NCI-H524 (cell line): ENCODE measurements at regions not wholly inside any gene's neighbourhood (a gene's known extent, or its start where the extent isn't known, plus 50 kb on each side); places are given as distances from the start of the nearest gene placed in this dataset.
A peak's percentile ranks its signal among the peaks of the same experiment; 100 is the strongest.
"Not testable (repeated sequence)": the region's sequence is repeated elsewhere in the genome, so short reads cannot be mapped to it uniquely, and the experiment has no call there.

Source experiments
- DNase-seq, 2 experiments: peaks; one replicate each; lab custom pipeline; 2025; lab: John Stamatoyannopoulos, UW

- no peak for DNase-seq
Measured at GRCh38 chr17:59494757-59495368, 70.5 kb upstream of the DHX40 start.

- no peak for DNase-seq
Measured at GRCh38 chr17:59496178-59496577, 69.2 kb upstream of the DHX40 start.

- DNase-seq = peak; percentile 82 to 93
Measured at GRCh38 chr17:59498530-59499307, 66.7 kb upstream of the DHX40 start.

- DNase-seq = not testable (repeated sequence)
Measured at GRCh38 chr17:59500086-59500655, 65.2 kb upstream of the DHX40 start.

GRCh38 chr17:59501690-59502089, 63.7 kb upstream of the DHX40 start:
- DNase-seq = no peak

GRCh38 chr17:59502800-59503199, 62.6 kb upstream of the DHX40 start:
- DNase-seq = no peak

GRCh38 chr17:59503500-59503899, 61.9 kb upstream of the DHX40 start:
- DNase-seq = no peak

- DNase-seq = no peak
Measured at GRCh38 chr17:59504821-59505220, 60.6 kb upstream of the DHX40 start.

GRCh38 chr17:59505610-59506276, 59.7 kb upstream of the DHX40 start:
- DNase-seq = no peak

- DNase-seq = no peak
Measured at GRCh38 chr17:59506894-59507726, 58.3 kb upstream of the DHX40 start.

GRCh38 chr17:59508999-59509625, 56.3 kb upstream of the DHX40 start:
- DNase-seq = no peak

GRCh38 chr17:59510611-59511010, 54.8 kb upstream of the DHX40 start:
- peak; percentile 67 to 83 for DNase-seq

- DNase-seq = no peak
Measured at GRCh38 chr17:59511726-59512125, 53.7 kb upstream of the DHX40 start.

- no peak for DNase-seq
Measured at GRCh38 chr17:59512844-59513385, 52.5 kb upstream of the DHX40 start.

- DNase-seq = peak; percentile 99 to 100
Measured at GRCh38 chr17:59513934-59514841, 51.2 kb upstream of the DHX40 start.
